ENCODE measurements at regions not wholly inside any gene's neighbourhood (a gene's known extent, or its start where the extent isn't known, plus 50 kb on each side); places are given as distances from the start of the nearest gene placed in this dataset.

- TF ChIP-seq POLR2AphosphoS5 (IDR thresholded peaks at IDR 0.05) (no peak), CTCF (IDR thresholded peaks at IDR 0.05) (no peak), POLR2A (IDR thresholded peaks at IDR 0.05; ENCODE audit: low read depth) (no peak)
These were observed 59.5 kb upstream of the RALGPS2 start for GRCh38 chr1:178665579-178665978.

Measured in esophagus muscularis mucosa (tissue), 3 donors.